ENCODE measurements at regions not wholly inside any gene's neighbourhood (a gene's known extent, or its start where the extent isn't known, plus 50 kb on each side); places are given as distances from the start of the nearest gene placed in this dataset.
A peak's percentile ranks its signal among the peaks of the same experiment; 100 is the strongest.

GRCh38 chr20:51196991-51197651 lies 174.2 kb upstream of the KCNG1 start:
- no peak for DNase-seq (ENCODE audit: low spot score)
- Histone ChIP-seq H3K27ac (no peak overlapping the region), H3K27me3 (no peaks in the 10 kb centered on the region), H3K4me1 (no peaks in the 10 kb centered on the region), H3K9me3 (no peaks in the 10 kb centered on the region), H3K36me3 (no peaks in the 10 kb centered on the region), H3K4me3 (no peak overlapping the region)
- TF ChIP-seq CTCF (IDR thresholded peaks at IDR 0.05): no peak

- Histone ChIP-seq H3K27ac (no peak overlapping the region), H3K4me3 (no peak overlapping the region), H3K36me3 (no peaks in the 10 kb centered on the region), H3K27me3 (no peaks in the 10 kb centered on the region), H3K4me1 (no peaks in the 10 kb centered on the region), H3K9me3 (no peaks in the 10 kb centered on the region)
- no peak for TF ChIP-seq CTCF (IDR thresholded peaks at IDR 0.05)
- DNase-seq (ENCODE audit: low spot score): peak; percentile 36
Measured at GRCh38 chr20:51195990-51196389, 173.1 kb upstream of the KCNG1 start.

GRCh38 chr20:51195419-51195901 lies 172.6 kb upstream of the KCNG1 start:
- no peak for DNase-seq (ENCODE audit: low spot score)
- Histone ChIP-seq H3K9me3 (no peaks in the 10 kb centered on the region), H3K4me1 (no peaks in the 10 kb centered on the region), H3K27ac (no peak overlapping the region), H3K36me3 (no peaks in the 10 kb centered on the region), H3K27me3 (no peaks in the 10 kb centered on the region), H3K4me3 (no peak overlapping the region)
- TF ChIP-seq CTCF (IDR thresholded peaks at IDR 0.05): no peak

GRCh38 chr20:51193066-51193772 lies 170.3 kb upstream of the KCNG1 start:
- Histone ChIP-seq H3K9me3 (no peaks in the 10 kb centered on the region), H3K27ac (no peak overlapping the region), H3K4me3 (no peak overlapping the region), H3K27me3 (no peaks in the 10 kb centered on the region), H3K4me1 (no peaks in the 10 kb centered on the region), H3K36me3 (no peaks in the 10 kb centered on the region)
- DNase-seq (ENCODE audit: low spot score): peak; percentile 42
- no peak for TF ChIP-seq CTCF (IDR thresholded peaks at IDR 0.05)

GRCh38 chr20:51190783-51191180 lies 167.9 kb upstream of the KCNG1 start:
- Histone ChIP-seq H3K36me3 (no peaks in the 10 kb centered on the region), H3K9me3 (no peaks in the 10 kb centered on the region), H3K4me1 (no peaks in the 10 kb centered on the region), H3K27me3 (no peaks in the 10 kb centered on the region), H3K4me3 (no peak overlapping the region), H3K27ac (no peak overlapping the region)
- DNase-seq (ENCODE audit: low spot score): no peak
- TF ChIP-seq CTCF (IDR thresholded peaks at IDR 0.05): no peak

Data from right atrium auricular region (tissue), 2 donors.